DMS114 treated with DMSO at 0.1 percent for 48 hours (cell line): ENCODE measurements at regions not wholly inside any gene's neighbourhood (a gene's known extent, or its start where the extent isn't known, plus 50 kb on each side); places are given as distances from the start of the nearest gene placed in this dataset.

Experiments
- DNase-seq: peaks from one replicate; lab custom pipeline; 2025; ENCODE audit not compliant: unreplicated experiment; lab: John Stamatoyannopoulos, UW

DNA sequence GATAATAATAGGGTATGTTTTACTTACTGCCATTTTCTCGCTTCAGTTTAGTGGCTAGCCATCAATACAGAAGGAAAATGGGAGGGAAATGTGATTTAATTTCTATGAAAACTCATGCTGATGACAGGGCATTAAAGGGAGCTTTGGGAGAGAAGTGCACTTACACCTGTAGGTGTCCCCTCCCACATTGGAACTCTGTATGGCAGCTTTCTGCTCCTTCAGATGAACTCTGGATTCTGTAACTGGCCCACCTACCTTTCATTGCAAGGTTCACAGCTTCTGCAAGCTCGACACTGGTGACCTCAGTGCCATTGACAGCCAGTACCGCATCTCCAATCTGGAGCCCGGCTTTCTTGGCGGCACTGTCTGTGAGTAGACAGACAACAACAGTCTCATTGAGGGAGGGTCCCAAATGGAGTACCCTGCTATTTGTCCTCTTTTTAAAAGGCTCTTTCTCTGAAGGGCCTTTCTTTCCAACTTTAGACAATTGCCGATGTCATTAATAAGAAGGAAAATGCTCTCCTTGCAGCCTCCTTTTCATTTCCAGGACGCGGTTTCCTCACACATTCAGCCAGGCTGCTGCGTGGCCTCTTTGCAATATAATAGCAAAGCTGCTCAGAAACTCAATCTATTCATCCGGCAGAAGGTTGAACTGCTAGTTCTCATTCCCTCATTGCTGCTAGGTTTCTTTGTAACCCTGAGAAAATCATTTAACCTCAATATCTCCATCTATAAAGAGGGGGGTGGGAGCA is 63.6 kb downstream of the NUDT12 start:
- no peak for DNase-seq

- DNase-seq: no peak
These were observed 64.4 kb downstream of the NUDT12 start for GRCh38 chr5:103498211-103498610.

- no peak for DNase-seq
These were observed 64.8 kb downstream of the NUDT12 start for GRCh38 chr5:103497781-103498180.

- DNase-seq: no peak
These were observed 72.4 kb downstream of the NUDT12 start for GRCh38 chr5:103490030-103490739.

DNA sequence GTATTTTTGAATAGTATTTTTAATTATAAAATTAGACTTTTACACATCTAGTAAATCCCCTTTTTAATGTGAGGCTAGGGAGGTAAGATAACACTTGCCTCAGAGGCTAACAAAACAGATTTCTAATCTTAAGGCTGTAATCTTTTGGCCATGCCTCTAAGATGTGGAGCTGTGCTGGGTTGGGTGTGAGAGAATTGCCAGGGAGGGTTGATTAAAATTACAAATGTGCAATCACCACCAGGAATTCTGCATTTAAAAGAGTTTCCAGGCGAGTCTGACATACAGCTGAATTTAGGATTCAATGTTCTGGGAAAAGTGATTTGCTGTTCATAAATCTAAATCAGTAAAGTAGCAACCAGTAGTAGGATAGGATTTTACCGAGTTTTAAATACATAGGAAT is 73.3 kb downstream of the NUDT12 start:
- DNase-seq: no peak

- DNase-seq: no peak
These were observed 74.6 kb downstream of the NUDT12 start for GRCh38 chr5:103487822-103488493.

GRCh38 chr5:103487218-103487617 is 75.4 kb downstream of the NUDT12 start:
- no peak for DNase-seq

- no peak for DNase-seq
These were observed 75.8 kb downstream of the NUDT12 start for GRCh38 chr5:103486739-103487138.

DNA sequence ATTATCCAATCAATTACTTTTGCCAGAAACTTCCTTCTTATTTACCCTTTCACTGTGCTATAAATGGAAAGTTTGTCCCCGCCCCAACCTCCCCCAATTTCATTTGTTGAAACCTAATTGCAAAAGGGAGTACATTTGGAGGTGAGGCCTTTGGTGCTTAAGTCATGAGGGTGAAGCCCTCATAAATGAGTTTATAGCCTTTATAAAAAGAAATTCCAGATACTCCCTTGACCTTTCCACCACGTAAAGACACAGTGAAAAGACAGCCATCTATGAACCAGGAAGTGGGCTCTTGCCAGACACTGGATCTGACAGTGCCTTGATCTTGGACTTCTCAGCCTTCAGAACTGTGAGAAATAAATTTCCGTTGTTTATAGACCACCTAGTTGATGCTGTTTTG is 82.3 kb downstream of the NUDT12 start:
- DNase-seq: no peak

GRCh38 chr5:103477678-103478077 is 84.9 kb downstream of the NUDT12 start:
- no peak for DNase-seq

GRCh38 chr5:103476811-103477210 is 85.8 kb downstream of the NUDT12 start:
- no peak for DNase-seq

- DNase-seq: peak; percentile 32
These were observed 86.9 kb downstream of the NUDT12 start for GRCh38 chr5:103475629-103476240.

DNA sequence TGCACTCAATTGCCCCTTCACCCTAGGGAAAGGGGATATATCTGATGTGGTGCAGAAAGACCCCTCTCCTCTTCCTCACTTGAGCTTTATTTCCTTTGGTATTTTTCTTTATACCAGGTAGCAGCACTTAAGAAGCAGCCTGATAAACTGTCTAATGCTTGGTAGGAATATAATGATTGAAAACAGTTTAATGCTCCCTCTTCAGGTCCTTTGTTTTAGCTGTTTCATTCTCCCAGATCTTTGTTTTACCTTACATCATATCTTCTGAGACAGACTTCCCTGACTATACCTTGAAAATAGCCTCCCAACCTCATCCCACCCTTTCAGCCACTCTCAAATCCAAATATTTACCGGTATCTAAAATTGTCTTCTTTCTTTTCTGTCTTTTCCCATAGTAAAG is 87.9 kb downstream of the NUDT12 start:
- no peak for DNase-seq

GRCh38 chr5:103473725-103474124 is 88.9 kb downstream of the NUDT12 start:
- DNase-seq: no peak

- DNase-seq: no peak
These were observed 89.8 kb downstream of the NUDT12 start for GRCh38 chr5:103472830-103473229.

DNA sequence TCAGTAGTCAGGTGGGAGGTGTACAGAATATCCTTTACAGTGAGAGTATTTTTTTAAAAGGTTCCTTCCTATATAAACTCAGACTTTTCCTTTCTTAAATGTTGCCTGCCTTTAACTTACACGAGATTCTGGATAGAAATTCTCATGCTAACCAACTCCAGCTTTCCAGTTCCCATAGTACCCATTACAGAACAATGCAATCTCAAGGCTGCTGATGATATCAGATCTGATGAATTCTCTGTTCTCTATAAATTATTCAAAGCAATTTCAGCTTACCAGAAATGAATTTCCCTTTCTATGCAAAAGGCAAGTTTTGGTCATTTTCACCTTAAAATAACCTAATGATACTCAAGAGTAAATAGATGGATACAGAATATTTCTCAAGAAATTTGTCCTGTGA is 90.3 kb downstream of the NUDT12 start:
- DNase-seq: no peak

DNA sequence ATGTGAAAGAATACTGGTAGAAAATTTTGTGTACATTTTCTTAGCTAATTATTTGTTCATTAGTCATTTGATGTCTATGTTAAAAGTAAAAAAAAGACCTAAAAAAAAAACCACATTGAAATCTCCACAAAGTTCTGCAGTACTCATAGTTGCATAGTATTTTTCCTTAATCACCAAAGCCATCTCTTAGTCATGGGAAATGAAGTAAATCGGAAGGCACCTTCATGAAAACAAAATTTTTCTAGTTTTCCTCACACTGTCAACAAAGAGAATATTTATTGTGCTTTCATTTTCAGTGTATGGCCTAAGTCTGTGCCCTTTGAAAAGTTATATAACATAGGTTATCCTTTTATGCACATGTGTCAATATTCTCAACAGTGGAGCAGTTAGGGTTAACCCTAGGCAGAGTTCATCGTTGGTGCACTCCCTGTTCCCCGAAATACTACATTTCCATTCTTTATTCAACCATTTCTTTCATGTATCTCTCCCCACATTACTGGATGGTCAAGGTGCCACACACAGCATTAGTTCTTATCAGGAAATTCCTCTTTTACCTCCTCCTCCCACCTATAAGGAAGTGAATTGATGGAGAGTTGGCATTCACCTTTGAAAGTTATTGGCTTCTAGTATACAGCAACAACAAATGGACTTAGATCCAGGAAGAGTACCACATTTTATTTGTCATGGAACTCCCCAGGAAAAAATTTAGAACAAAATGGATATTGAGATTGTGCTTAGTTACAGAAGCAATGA is 93.1 kb downstream of the NUDT12 start:
- DNase-seq: no peak

- DNase-seq: no peak
These were observed 94.8 kb downstream of the NUDT12 start for GRCh38 chr5:103467831-103468230.

DNA sequence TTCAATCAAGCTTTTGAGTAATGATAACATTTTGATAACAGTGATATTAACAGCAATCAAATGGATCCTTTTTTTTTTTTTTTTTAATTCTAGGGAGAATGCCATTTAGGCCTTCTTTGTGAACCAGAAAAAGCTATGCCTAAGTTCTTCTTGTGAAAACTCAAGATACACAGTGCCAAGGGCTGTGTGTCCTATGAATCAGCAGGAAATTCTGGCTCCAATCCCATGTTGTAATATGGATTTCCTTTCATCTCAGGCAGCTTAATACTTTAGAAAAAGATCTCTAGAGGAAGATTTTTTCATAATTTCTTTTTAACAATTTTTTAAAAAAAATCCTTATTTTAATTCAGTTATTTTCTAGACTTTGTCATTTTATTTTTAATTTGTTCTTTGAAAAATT is 96.1 kb downstream of the NUDT12 start:
- no peak for DNase-seq

- no peak for DNase-seq
These were observed 96.7 kb downstream of the NUDT12 start for GRCh38 chr5:103465891-103466290.
